HG03103 (cell line): ENCODE measurements at regions not wholly inside any gene's neighbourhood (a gene's known extent, or its start where the extent isn't known, plus 50 kb on each side); places are given as distances from the start of the nearest gene placed in this dataset.
"Not testable (repeated sequence)": the region's sequence is repeated elsewhere in the genome, so short reads cannot be mapped to it uniquely, and the experiment has no call there.

Experiments
- ATAC-seq: cut with Tn5 transposase; IDR thresholded peaks from one replicate; pipeline ENCODE4 v1.9.1; 2021; ENCODE audit warnings: low read depth; ENCODE audit not compliant: unreplicated experiment

DNA sequence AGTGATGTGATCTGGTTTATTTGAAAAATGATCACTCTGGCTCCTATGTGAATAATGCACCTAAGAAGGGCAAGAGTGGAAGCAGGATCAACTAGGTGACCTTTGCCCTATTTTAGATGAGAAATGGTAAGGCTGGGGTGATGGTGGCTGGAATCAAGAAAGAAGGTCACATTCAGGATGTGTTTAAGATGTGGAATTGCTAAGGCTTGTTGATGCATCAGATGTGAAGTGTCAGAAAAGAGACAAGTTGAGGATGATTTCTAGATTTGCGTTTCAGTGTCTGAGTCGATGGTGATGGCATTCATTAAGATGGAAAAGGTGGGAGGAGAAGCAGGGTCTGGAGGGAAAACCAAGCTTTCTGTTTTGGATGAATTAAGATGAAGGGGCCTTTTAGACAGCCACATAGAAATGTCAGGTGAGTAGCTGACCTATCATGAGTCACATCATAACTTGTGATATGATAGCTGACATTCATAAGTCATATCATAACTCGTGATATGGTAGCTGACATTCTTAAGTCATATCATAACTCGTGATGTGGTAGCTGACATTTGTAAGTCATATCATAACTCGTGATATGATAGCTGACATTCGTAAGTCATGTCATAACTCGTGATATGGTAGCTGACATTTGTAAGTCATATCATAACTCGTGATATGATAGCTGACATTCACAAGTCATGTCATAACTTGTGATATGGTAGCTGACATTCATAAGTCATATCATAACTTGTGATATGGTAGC lies 101.2 kb upstream of the SEC11C start:
- ATAC-seq: no peak

DNA sequence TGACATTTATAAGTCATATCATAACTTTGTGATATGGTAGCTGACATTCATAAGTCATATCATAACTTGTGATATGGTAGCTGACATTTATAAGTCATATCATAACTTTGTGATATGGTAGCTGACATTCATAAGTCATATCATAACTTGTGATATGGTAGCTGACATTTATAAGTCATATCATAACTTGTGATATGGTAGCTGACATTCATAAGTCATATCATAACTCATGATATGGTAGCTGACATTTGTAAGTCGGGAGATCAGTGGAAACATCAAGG lies 100.7 kb upstream of the SEC11C start:
- not testable (repeated sequence) for ATAC-seq

DNA sequence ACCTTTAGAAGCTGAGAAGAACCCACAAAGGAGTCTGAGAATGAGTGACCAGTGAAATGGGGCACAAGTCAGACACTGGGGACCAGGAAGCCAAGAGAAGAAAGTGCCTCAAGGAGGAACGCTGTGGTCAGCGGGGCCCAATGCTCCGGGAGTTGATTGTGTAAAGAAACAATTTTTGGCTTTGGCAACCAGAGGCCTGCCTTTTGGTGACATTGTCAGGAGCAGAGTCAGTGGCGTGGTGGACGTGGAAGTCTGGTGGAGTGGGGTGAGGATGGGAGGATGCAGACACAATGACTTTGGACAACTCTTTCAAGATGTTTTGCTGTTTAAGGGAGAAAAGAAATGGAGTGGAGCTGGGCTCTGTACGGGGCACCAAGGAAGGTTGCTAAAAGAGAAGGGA lies 100.2 kb upstream of the SEC11C start:
- no peak for ATAC-seq

DNA sequence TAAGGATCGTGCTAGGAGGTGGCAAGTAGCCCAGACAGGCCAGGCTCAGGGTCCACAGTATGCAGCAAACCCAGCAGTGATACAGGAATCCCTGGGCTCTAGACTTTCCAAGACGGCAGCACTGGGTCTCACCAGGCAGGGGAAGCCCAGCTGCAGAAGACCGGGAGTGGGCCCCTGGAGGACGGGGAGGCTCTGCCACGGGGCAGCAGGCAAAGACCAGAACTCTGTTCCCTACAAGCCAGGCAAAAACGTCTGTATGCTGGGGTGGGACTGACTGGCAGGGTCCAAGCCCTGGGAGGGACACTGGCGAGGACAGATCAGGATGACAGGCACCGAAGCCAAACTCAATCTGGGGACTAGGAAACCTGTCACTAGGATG lies 98.9 kb upstream of the SEC11C start:
- no peak for ATAC-seq

DNA sequence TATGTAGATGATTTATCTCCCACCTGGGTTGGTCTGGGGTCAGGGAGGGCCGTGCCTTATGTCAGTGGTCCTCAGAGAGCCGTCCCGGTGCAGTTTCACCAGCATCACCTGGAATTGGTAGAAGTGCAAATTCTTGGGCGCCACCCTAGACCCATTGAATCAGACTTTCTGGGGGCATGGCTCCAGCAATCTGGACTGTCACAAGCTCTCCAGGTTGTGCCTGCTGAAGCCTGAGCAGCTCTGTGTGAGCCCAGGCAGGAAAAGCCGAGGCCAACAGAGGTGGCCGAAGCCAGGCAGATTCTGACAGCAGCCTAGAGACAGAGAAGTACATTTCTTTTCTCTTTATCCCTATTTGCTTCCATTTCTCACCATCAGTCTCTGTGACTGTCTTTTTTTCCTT lies 98.4 kb upstream of the SEC11C start:
- no peak for ATAC-seq

DNA sequence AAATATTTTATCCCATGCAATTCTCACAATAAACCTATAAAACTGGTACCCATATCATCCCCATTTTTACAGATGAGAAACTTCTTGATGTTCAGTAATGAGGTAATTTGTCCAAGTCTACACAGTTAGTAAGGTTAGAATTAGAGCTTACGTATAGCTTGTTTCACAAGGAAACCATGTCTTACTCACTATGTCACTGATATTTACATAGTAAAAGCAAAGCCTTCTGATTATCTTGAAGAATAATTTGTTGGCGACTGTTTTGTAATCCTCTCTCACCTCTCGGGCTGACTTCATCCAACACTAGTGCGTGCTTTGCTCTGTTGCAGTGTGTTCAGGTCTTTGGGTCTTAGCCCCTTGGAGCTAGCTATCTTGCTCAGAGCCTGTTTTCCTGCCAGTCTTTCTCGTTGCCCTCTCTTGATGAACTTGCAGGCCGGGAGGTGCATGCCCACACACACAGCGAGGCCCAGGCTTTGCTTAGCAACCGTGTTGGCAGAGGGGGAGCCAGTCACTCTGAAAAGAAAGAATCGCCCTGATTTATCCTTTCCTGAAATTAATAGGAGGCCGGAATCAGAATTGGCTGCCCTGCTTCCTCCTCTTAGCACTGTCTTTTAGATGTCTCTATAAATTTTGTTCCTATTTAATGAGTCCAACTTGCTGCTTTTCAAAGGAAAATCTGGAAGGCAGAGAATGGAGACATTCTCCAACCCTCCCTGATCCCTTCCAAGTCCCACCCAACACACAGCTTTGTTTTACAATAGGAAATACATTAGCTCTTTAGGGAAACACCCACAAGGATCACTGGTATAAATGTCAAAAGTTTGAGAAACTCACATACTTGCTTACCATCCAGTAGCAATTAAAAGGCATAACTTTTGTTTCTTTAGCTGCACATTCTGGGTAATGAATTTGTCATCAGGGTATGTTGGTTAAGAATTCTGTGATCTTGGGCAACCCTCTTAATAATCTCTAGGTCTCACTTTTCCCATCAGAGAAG lies 97.6 kb upstream of the SEC11C start:
- no peak for ATAC-seq

DNA sequence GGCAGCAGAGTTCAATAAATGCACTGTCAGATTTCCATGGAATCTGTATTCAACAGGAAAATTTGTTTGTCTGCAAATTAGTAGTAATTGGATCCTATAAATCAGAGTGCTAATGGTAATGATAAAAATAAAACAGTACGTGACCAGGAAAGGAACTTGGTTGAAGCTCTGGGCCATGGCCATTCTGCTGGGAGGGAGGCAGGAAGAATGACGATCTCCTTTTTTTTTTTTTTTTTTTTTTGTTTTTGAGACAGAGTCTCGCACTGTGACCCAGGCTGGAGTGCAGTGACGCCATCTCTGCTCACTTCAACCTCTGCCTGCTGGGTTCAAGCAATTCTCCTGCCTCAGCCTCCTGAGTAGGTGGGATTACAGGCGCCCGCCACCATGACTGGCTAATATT lies 94.8 kb upstream of the SEC11C start:
- ATAC-seq: no peak

DNA sequence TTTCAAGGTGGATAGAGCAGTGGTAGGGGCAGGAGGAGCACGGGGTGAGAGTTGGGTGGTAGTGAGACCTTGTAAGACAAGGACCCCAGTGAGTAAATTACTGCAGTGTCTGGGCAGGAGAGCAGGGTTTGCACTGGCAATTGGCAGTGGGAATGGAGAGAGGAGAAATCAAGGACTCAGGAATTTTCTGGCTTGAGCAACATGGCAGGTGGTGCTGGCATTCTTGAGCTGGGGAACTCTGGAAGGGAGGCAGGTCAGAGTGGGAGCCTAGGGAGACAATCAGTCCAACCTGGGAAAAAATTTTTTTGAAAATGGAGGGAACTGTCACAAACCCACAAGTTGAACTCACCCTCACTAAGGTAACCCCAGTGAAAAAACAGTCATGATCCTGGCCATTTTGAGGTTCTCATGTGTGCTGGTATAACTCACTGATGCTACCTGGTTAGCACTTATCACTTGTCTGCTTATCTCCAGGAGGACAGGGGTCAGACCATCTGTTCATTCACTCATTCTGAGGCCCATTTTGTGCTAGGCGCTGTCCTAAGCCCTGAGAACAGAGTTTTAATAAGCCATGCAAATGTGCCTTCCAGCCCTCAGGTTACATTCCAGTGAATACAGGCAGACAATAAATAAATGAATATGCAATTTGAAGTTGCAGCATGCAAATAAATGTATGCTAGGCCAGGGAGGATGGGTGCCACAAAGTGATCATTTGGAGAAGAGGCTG lies 92.2 kb upstream of the SEC11C start:
- no peak for ATAC-seq

DNA sequence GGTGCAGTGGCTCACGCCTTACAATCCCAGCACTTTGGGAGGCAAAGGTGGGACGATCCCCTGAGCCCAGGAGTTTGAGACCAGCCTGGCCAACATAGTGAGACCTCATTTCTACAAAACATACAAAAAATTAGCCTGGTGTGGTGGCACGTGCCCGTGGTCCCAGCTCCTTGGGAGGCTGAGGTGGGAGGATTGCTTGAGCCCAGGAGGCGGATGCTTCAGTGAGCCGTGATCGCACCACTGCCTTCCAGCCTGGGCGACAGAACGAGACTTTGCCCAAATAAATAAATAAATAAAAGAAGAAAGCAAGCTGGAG lies 91.7 kb upstream of the SEC11C start:
- ATAC-seq: no peak

DNA sequence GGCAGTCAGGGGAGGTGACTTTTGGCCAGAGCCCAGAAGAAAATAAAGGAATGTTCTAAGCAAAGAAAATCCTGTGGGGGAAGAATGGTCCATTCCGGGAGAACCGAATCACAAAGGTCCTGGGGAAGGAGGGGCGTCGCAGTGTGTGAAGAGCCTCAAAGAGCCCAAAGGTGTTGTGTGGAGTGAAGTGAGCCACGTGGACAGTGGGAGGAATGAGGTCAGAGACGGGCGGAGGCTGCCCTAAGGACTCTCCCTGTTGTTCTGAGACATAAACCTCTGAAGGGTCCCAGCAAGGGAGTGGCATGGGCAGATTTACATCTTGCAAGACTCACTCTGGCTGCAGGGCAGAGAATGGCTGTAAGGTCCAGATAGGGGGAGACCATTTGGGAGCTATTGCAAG lies 91.3 kb upstream of the SEC11C start:
- no peak for ATAC-seq

DNA sequence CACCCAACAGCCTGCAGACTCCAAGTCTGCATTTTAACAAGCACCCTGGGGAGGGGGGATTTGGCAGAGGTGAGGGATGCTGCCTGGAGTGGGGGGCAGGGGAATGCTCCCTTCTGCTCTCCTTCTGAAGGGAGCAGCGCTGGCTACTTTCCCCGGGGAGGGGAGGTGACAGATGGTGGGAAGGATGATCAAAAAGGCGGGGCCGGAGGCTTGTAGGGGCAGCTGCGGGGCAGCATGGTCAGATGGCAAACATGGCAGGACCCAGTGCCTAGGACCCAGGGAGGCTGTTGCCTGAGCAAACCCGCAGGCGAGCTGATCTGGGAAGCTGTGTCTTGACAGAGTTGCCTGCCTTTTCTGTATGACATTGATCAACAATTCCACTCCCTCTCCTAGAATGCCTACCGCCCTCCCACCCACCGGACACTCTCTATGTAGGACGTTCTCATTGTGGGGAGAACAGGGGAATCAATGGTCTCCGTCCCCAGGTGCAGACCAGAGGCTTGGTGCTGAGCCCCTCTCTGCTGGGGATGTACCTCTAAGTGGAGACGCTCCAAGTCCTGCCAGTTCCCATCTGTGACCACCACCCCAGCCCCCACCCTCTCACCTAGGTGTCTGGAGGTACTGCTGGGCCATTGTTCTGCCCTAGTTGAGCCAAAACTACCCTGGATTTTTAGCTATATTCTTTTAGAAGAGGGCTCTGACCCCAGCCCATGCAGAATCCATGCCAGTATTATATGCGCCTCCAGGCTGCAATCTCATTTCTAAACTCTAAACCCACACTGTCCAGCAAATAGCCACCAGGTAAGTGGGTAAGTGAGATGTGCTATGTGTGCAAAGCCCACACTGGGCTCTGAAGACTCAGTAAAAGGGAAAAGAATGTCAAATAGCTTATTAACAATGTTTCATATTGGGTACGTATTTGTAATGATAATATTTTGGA lies 89.7 kb upstream of the SEC11C start:
- no peak for ATAC-seq

DNA sequence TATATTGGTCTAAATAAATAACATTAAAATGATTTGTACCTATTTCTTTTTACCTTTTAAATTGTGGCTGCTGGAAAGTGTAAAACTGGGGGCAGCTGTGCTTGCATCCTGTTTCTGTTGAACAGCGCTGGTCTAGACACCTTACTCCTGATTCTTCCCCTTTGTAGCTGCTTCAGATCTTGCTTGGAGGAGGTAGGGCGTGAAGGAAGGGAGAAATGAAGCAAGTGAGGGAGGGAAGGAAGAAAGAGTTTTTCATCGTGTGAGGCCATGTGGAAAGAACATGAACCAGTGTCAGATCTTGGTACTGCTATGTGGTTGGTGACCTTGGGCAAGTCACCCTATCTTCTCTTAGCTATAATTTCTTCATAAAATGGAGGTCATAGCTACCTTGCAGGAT lies 89.0 kb upstream of the SEC11C start:
- ATAC-seq: no peak

- ATAC-seq: no peak
These were observed 88.1 kb upstream of the SEC11C start for GRCh38 chr18:59051470-59052165.

- ATAC-seq: no peak
These were observed 86.5 kb upstream of the SEC11C start for GRCh38 chr18:59052965-59053820.

GRCh38 chr18:59054496-59055287 lies 85.0 kb upstream of the SEC11C start:
- ATAC-seq: no peak

DNA sequence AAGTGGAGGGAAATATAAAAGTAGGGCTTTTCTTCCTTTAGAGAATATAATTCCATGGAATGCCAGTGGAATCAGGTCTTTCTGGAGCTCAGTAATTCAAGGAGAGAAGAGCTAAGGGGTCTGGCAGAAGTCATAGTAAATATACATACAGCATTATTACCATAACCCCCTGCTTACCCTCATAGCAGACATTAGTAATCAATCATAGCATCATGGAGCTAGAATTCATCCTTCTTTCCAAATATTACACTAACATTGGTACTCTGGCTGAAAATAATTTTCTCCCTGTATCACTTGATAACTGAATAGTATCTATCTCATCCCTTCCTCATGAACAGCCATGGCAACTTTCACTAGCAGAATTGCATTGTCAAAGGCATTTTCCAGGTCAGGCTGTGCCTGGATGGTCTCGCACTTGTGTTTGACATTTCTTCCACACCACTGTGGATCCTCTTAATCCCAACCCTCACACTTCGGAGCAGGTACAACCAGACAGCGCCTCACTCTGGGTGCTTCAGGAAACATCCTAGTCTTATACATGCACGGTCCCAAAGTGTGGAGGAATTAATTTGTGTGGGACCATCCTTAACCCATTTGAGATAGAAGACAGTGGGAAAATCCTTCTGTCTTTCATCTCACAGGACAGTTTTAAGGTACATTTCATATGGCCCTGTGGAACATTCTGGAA lies 84.2 kb upstream of the SEC11C start:
- ATAC-seq: no peak

GRCh38 chr18:59056706-59057492 lies 82.8 kb upstream of the SEC11C start:
- no peak for ATAC-seq
